GDM1 (cell line): ENCODE measurements at regions not wholly inside any gene's neighbourhood (a gene's known extent, or its start where the extent isn't known, plus 50 kb on each side); places are given as distances from the start of the nearest gene placed in this dataset.

Source experiments
- DNase-seq: peaks from one replicate; lab custom pipeline; 2025; lab: John Stamatoyannopoulos, UW

GRCh38 chr3:124552224-124552623 is 178.0 kb upstream of the UMPS start:
- DNase-seq = no peak

- no peak for DNase-seq
Observed at GRCh38 chr3:124553178-124553577, 177.1 kb upstream of the UMPS start.

- DNase-seq = no peak
Observed at GRCh38 chr3:124556636-124557035, 173.6 kb upstream of the UMPS start.

GRCh38 chr3:124557433-124558232 is 172.6 kb upstream of the UMPS start:
- no peak for DNase-seq

- no peak for DNase-seq
Observed at GRCh38 chr3:124558991-124559845, 171.0 kb upstream of the UMPS start.

- peak; percentile 50 for DNase-seq
Observed at GRCh38 chr3:124559846-124560574, 170.2 kb upstream of the UMPS start.

- no peak for DNase-seq
Observed at GRCh38 chr3:124560666-124561215, 169.5 kb upstream of the UMPS start.

- DNase-seq = no peak
Observed at GRCh38 chr3:124562769-124563168, 167.5 kb upstream of the UMPS start.

GRCh38 chr3:124563376-124563775 is 166.9 kb upstream of the UMPS start:
- no peak for DNase-seq

- DNase-seq = peak; percentile 38
Observed at GRCh38 chr3:124565013-124565412, 165.2 kb upstream of the UMPS start.

- DNase-seq = no peak
Observed at GRCh38 chr3:124565551-124565950, 164.7 kb upstream of the UMPS start.

- no peak for DNase-seq
Observed at GRCh38 chr3:124566701-124567100, 163.6 kb upstream of the UMPS start.

GRCh38 chr3:124567179-124567578 is 163.1 kb upstream of the UMPS start:
- no peak for DNase-seq

- DNase-seq = no peak
Observed at GRCh38 chr3:124569761-124570160, 160.5 kb upstream of the UMPS start.

GRCh38 chr3:124570232-124570631 is 160.0 kb upstream of the UMPS start:
- DNase-seq = no peak

GRCh38 chr3:124572851-124573405 is 157.3 kb upstream of the UMPS start:
- no peak for DNase-seq

- no peak for DNase-seq
Observed at GRCh38 chr3:124574012-124574411, 156.2 kb upstream of the UMPS start.

- no peak for DNase-seq
Observed at GRCh38 chr3:124576565-124577493, 153.4 kb upstream of the UMPS start.

- DNase-seq = no peak
Observed at GRCh38 chr3:124577494-124578167, 152.6 kb upstream of the UMPS start.

GRCh38 chr3:124579641-124580040 is 150.6 kb upstream of the UMPS start:
- DNase-seq = no peak
